ENCODE measurements at regions not wholly inside any gene's neighbourhood (a gene's known extent, or its start where the extent isn't known, plus 50 kb on each side); places are given as distances from the start of the nearest gene placed in this dataset.

DNA sequence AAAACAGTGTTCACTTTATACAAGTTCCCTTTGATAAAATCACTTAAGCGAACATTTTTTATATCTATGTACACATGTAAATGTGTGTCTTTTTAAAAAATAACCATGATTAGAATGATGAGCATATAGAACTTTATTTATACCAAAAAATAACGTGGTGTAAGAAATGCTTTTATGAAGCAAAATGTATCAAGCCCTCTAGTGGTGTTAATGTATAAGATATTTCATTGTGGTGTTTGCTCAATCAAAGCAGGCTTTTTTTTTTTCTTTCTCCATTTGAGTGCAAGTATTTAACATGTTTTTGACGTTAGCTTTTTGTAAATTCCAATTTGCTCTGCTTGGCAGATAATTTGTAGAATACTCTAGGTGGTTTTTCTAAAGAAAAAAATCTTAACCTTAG, 2092.4 kb upstream of the TENM3 start:
- no peak overlapping the region for H2BK5ac ChIP-seq (ENCODE audit: low read length)
- no peak overlapping the region for H3K27ac ChIP-seq (ENCODE audit: low read depth, low read length)
- H2BK120ac ChIP-seq (ENCODE audit: low read depth, low read length): no peak overlapping the region
- H4K5ac ChIP-seq (ENCODE audit: low read length): no peak overlapping the region
- no peak overlapping the region for H3K56ac ChIP-seq (ENCODE audit: low read length)
- H2AK5ac ChIP-seq (ENCODE audit: low read length): no peak overlapping the region
- H3K36me3 ChIP-seq (ENCODE audit: control insufficient read depth, insufficient read depth, low read length): no peaks in the 10 kb centered on the region
- WGBS (ENCODE audit: extremely low coverage, insufficient coverage, low lambda C conversion rate): no CpG with 5 or more reads among the region's 3 CpGs
- H2BK15ac ChIP-seq (replicated peaks; ENCODE audit: low read depth): no peak overlapping the region
- no peak for DNase-seq
- no peak overlapping the region for H3K4ac ChIP-seq (ENCODE audit: low read depth, low read length)
- H3K4me2 ChIP-seq (ENCODE audit: low read length): no peak overlapping the region
- H3K23ac ChIP-seq (ENCODE audit: low read length): no peak overlapping the region
- H3K79me1 ChIP-seq (ENCODE audit: low read length): no peaks in the 10 kb centered on the region
- H3K79me2 ChIP-seq (ENCODE audit: control insufficient read depth, insufficient read depth, low read length): no peaks in the 10 kb centered on the region
- H3K9ac ChIP-seq (ENCODE audit: low read length): no peak overlapping the region
- H3K4me1 ChIP-seq (ENCODE audit: control insufficient read depth, low read depth, low read length): peaks cover 2% of the 10 kb centered on the region
- H3K4me3 ChIP-seq (ENCODE audit: low read length): no peak overlapping the region
- no peaks in the 10 kb centered on the region for H3K27me3 ChIP-seq (ENCODE audit: insufficient read depth, low read length, poor library complexity)
- no peak overlapping the region for H4K8ac ChIP-seq (ENCODE audit: low read depth, low read length)
- H3K18ac ChIP-seq (ENCODE audit: low read length): no peak overlapping the region

DNA sequence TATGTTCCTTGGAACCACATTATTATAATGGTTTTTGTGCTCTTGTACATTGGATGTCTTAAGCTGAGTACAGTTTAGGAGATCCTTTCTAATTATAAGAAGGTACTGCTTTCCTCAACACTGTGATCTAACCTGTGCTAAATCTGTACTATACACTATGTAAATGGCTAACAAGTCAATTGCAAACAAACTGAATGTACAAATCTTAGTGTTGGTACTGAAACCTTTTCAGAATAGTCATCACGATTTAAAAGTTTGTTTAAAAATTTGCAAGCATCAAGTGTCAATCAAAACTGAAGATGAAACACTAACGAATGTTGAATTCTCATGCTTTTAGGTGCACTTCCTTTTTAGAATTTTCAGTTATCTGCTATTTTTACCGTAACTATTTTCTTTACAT, 2090.4 kb upstream of the TENM3 start:
- H3K79me2 ChIP-seq (ENCODE audit: control insufficient read depth, insufficient read depth, low read length): no peaks in the 10 kb centered on the region

DNA sequence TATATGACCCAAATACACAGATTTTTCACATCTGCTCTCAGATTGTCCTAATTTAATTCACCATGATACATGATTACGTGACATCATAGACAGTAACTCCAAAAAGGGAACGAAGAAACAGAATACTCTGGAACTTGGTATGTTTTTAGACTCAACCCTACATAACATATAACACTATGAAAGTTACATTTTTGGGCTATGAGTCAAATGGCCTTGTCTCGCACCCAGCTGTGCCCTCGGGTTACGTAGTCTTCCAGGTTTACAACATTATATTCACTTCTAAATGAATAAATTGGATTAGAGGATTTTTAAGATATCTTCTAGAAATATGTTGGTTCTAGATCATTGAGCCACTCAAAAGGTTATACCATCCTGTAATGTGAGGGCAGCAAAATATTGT, 2089.6 kb upstream of the TENM3 start:
- no peak overlapping the region for H3K27ac ChIP-seq (ENCODE audit: low read depth, low read length)
- WGBS (ENCODE audit: extremely low coverage, insufficient coverage, low lambda C conversion rate): no CpG with 5 or more reads among the region's 5 CpGs
- no peaks in the 10 kb centered on the region for H3K79me1 ChIP-seq (ENCODE audit: low read length)
- no peak overlapping the region for H3K56ac ChIP-seq (ENCODE audit: low read length)
- no peak overlapping the region for H4K5ac ChIP-seq (ENCODE audit: low read length)
- peak overlapping the region; percentile 27 for H2BK15ac ChIP-seq (replicated peaks; ENCODE audit: low read depth)
- no peaks in the 10 kb centered on the region for H3K36me3 ChIP-seq (ENCODE audit: control insufficient read depth, insufficient read depth, low read length)
- no peak overlapping the region for H3K18ac ChIP-seq (ENCODE audit: low read length)
- H3K27me3 ChIP-seq (ENCODE audit: insufficient read depth, low read length, poor library complexity): no peaks in the 10 kb centered on the region
- no peak overlapping the region for H3K9ac ChIP-seq (ENCODE audit: low read length)
- no peak overlapping the region for H3K4me2 ChIP-seq (ENCODE audit: low read length)
- no peak overlapping the region for H4K8ac ChIP-seq (ENCODE audit: low read depth, low read length)
- H2BK120ac ChIP-seq (ENCODE audit: low read depth, low read length): no peak overlapping the region
- H3K79me2 ChIP-seq (ENCODE audit: control insufficient read depth, insufficient read depth, low read length): no peaks in the 10 kb centered on the region
- H3K4ac ChIP-seq (ENCODE audit: low read depth, low read length): no peak overlapping the region
- no peak overlapping the region for H2BK5ac ChIP-seq (ENCODE audit: low read length)
- no peak overlapping the region for H3K4me3 ChIP-seq (ENCODE audit: low read length)
- no peak overlapping the region for H3K23ac ChIP-seq (ENCODE audit: low read length)
- DNase-seq: no peak
- H2AK5ac ChIP-seq (ENCODE audit: low read length): no peak overlapping the region
- H3K4me1 ChIP-seq (ENCODE audit: control insufficient read depth, low read depth, low read length): peaks cover 2% of the 10 kb centered on the region

More for the DNA sequence above, 2090.4 kb upstream of the TENM3 start:
- no peaks in the 10 kb centered on the region for H3K79me1 ChIP-seq (ENCODE audit: low read length)
- WGBS (ENCODE audit: extremely low coverage, insufficient coverage, low lambda C conversion rate): no CpG with 5 or more reads among the region's 3 CpGs
- no peak overlapping the region for H2AK5ac ChIP-seq (ENCODE audit: low read length)
- H2BK5ac ChIP-seq (ENCODE audit: low read length): no peak overlapping the region
- no peak overlapping the region for H3K56ac ChIP-seq (ENCODE audit: low read length)
- no peak overlapping the region for H2BK15ac ChIP-seq (replicated peaks; ENCODE audit: low read depth)
- no peak overlapping the region for H2BK120ac ChIP-seq (ENCODE audit: low read depth, low read length)
- H4K5ac ChIP-seq (ENCODE audit: low read length): no peak overlapping the region
- H3K4me1 ChIP-seq (ENCODE audit: control insufficient read depth, low read depth, low read length): peaks cover 2% of the 10 kb centered on the region
- H3K27ac ChIP-seq (ENCODE audit: low read depth, low read length): no peak overlapping the region
- H3K18ac ChIP-seq (ENCODE audit: low read length): no peak overlapping the region
- no peaks in the 10 kb centered on the region for H3K36me3 ChIP-seq (ENCODE audit: control insufficient read depth, insufficient read depth, low read length)
- no peak for DNase-seq
- no peak overlapping the region for H3K4ac ChIP-seq (ENCODE audit: low read depth, low read length)
- H3K27me3 ChIP-seq (ENCODE audit: insufficient read depth, low read length, poor library complexity): no peaks in the 10 kb centered on the region
- H4K8ac ChIP-seq (ENCODE audit: low read depth, low read length): no peak overlapping the region
- H3K23ac ChIP-seq (ENCODE audit: low read length): no peak overlapping the region
- no peak overlapping the region for H3K4me3 ChIP-seq (ENCODE audit: low read length)
- no peak overlapping the region for H3K9ac ChIP-seq (ENCODE audit: low read length)
- no peak overlapping the region for H3K4me2 ChIP-seq (ENCODE audit: low read length)

DNA sequence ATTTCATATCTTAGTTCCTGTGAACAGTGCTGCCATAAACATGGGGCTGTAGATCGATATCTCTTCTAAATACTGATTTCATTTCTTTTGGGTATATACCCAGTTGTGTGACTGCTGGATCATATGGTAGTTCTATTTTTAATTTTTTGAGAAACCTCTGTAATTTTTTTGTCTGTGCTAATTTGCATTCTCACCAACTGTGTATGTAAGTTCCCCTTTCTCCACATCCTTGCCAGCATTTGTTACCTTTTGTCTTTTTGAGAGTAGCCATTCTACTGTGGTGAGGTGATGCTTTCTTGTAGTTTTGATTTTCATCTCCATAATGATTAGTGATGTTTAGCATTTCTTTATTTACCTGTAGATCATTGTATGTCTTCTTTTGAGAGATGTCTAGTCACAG, 2086.5 kb upstream of the TENM3 start:
- Histone ChIP-seq H3K4me3 (ENCODE audit: low read length) (no peak overlapping the region), H3K9ac (ENCODE audit: low read length) (no peak overlapping the region), H3K18ac (ENCODE audit: low read length) (no peak overlapping the region), H2BK120ac (ENCODE audit: low read depth, low read length) (no peak overlapping the region), H3K27me3 (ENCODE audit: insufficient read depth, low read length, poor library complexity) (no peaks in the 10 kb centered on the region), H4K8ac (ENCODE audit: low read depth, low read length) (no peak overlapping the region), H2AK5ac (ENCODE audit: low read length) (no peak overlapping the region), H3K4ac (ENCODE audit: low read depth, low read length) (no peak overlapping the region), H3K4me2 (ENCODE audit: low read length) (no peak overlapping the region), H2BK15ac (replicated peaks; ENCODE audit: low read depth) (no peak overlapping the region), H3K79me2 (ENCODE audit: control insufficient read depth, insufficient read depth, low read length) (no peaks in the 10 kb centered on the region), H3K56ac (ENCODE audit: low read length) (no peak overlapping the region), H3K36me3 (ENCODE audit: control insufficient read depth, insufficient read depth, low read length) (no peaks in the 10 kb centered on the region), H2BK5ac (ENCODE audit: low read length) (no peak overlapping the region), H3K79me1 (ENCODE audit: low read length) (no peaks in the 10 kb centered on the region), H4K5ac (ENCODE audit: low read length) (no peak overlapping the region), H3K4me1 (ENCODE audit: control insufficient read depth, low read depth, low read length) (peaks cover 2% of the 10 kb centered on the region), H3K23ac (ENCODE audit: low read length) (no peak overlapping the region), H3K27ac (ENCODE audit: low read depth, low read length) (no peak overlapping the region)
- no peak for DNase-seq
- WGBS (ENCODE audit: extremely low coverage, insufficient coverage, low lambda C conversion rate): no CpG with 5 or more reads among the region's 1 CpG

DNA sequence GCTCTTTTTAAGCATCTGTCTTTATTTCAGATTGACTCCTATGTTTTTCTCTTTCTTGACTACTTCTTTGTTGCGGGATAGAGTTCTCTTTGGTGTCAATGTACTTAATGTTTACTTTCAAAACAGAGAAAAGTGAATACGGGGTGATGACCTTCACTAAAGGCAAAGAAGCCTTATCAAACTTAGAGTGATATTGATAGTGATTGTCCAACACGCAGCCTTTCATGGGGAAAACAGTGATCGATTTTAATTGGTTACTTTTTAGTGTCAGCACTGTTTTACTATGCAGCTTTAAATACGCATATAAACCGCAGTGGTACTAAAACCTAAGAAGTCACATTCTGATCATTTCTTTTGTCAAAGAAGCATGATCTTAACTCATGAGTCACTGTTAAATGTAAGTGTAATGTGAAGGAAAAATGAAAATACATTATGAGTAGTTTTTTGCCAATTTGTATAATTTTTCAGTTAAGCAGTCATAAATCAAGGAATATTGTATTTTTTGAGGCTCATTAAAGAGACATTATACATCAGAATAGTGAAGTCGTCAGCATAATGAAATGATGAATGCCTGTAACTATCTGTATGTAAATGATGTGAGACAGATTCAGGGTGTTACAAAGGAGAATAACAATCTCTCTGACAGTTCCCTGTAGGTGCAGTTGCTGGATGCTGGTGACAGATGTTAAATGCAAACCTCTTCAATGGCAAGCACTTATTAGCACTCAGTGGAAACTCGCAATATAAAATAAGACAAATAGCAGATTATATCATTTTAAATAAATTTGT, 2082.8 kb upstream of the TENM3 start:
- H3K79me2 ChIP-seq (ENCODE audit: control insufficient read depth, insufficient read depth, low read length): no peaks in the 10 kb centered on the region
- no peaks in the 10 kb centered on the region for H3K4me1 ChIP-seq (ENCODE audit: control insufficient read depth, low read depth, low read length)
- no peak overlapping the region for H2BK120ac ChIP-seq (ENCODE audit: low read depth, low read length)
- H3K23ac ChIP-seq (ENCODE audit: low read length): no peak overlapping the region
- H3K56ac ChIP-seq (ENCODE audit: low read length): no peak overlapping the region
- H3K36me3 ChIP-seq (ENCODE audit: control insufficient read depth, insufficient read depth, low read length): no peaks in the 10 kb centered on the region
- no peak overlapping the region for H3K4me3 ChIP-seq (ENCODE audit: low read length)
- no peak overlapping the region for H4K8ac ChIP-seq (ENCODE audit: low read depth, low read length)
- no peaks in the 10 kb centered on the region for H3K27me3 ChIP-seq (ENCODE audit: insufficient read depth, low read length, poor library complexity)
- no peak overlapping the region for H2BK5ac ChIP-seq (ENCODE audit: low read length)
- H2AK5ac ChIP-seq (ENCODE audit: low read length): no peak overlapping the region
- H3K27ac ChIP-seq (ENCODE audit: low read depth, low read length): no peak overlapping the region
- H3K18ac ChIP-seq (ENCODE audit: low read length): no peak overlapping the region
- H3K4ac ChIP-seq (ENCODE audit: low read depth, low read length): no peak overlapping the region
- no peaks in the 10 kb centered on the region for H3K79me1 ChIP-seq (ENCODE audit: low read length)
- no peak for DNase-seq
- no peak overlapping the region for H2BK15ac ChIP-seq (replicated peaks; ENCODE audit: low read depth)
- H4K5ac ChIP-seq (ENCODE audit: low read length): no peak overlapping the region
- WGBS (ENCODE audit: extremely low coverage, insufficient coverage, low lambda C conversion rate): no CpG with 5 or more reads among the region's 8 CpGs
- H3K4me2 ChIP-seq (ENCODE audit: low read length): no peak overlapping the region
- H3K9ac ChIP-seq (ENCODE audit: low read length): no peak overlapping the region

DNA sequence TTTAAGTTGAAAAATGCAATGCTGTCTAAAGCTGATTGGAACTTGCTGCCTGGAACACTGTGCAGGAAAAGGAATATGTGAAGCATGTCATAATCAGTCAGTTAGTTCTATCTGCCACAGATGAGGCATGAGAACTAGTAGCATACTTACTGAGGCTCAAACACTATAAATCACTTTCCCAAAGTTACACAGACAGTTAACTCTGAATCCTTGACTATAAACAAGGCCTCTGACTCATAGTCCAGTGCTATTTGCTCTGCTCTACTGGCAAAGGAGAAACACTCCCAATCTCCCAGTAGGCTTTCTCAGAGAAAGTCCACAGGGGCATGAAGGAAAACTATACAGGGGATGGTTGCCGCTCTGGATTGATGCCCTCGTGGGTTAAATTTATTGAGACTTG, 2078.4 kb upstream of the TENM3 start:
- Histone ChIP-seq H4K8ac (ENCODE audit: low read depth, low read length) (no peak overlapping the region), H3K27ac (ENCODE audit: low read depth, low read length) (no peak overlapping the region), H3K4me1 (ENCODE audit: control insufficient read depth, low read depth, low read length) (no peaks in the 10 kb centered on the region), H3K27me3 (ENCODE audit: insufficient read depth, low read length, poor library complexity) (no peaks in the 10 kb centered on the region), H3K36me3 (ENCODE audit: control insufficient read depth, insufficient read depth, low read length) (no peaks in the 10 kb centered on the region), H3K23ac (ENCODE audit: low read length) (no peak overlapping the region), H2BK120ac (ENCODE audit: low read depth, low read length) (no peak overlapping the region), H2BK15ac (replicated peaks; ENCODE audit: low read depth) (no peak overlapping the region), H3K79me2 (ENCODE audit: control insufficient read depth, insufficient read depth, low read length) (no peaks in the 10 kb centered on the region), H3K4me3 (ENCODE audit: low read length) (no peak overlapping the region), H3K18ac (ENCODE audit: low read length) (no peak overlapping the region), H3K56ac (ENCODE audit: low read length) (no peak overlapping the region), H3K9ac (ENCODE audit: low read length) (no peak overlapping the region), H3K79me1 (ENCODE audit: low read length) (no peaks in the 10 kb centered on the region), H3K4me2 (ENCODE audit: low read length) (no peak overlapping the region), H2BK5ac (ENCODE audit: low read length) (no peak overlapping the region), H2AK5ac (ENCODE audit: low read length) (no peak overlapping the region), H3K4ac (ENCODE audit: low read depth, low read length) (no peak overlapping the region), H4K5ac (ENCODE audit: low read length) (no peak overlapping the region)
- WGBS (ENCODE audit: extremely low coverage, insufficient coverage, low lambda C conversion rate): no CpG with 5 or more reads among the region's 2 CpGs
- DNase-seq: no peak

Data from mesendoderm (in vitro differentiated cells).